ENCODE measurements at regions not wholly inside any gene's neighbourhood (a gene's known extent, or its start where the extent isn't known, plus 50 kb on each side); places are given as distances from the start of the nearest gene placed in this dataset.

GRCh38 chr20:54736421-54736820 is 261.0 kb downstream of the DOK5 start:
- no peak for TF ChIP-seq CTCF (IDR thresholded peaks at IDR 0.05)
- no peak for TF ChIP-seq POLR2A (IDR thresholded peaks at IDR 0.05)
